NCI-H526 (cell line): ENCODE measurements at regions not wholly inside any gene's neighbourhood (a gene's known extent, or its start where the extent isn't known, plus 50 kb on each side); places are given as distances from the start of the nearest gene placed in this dataset.
A peak's percentile ranks its signal among the peaks of the same experiment; 100 is the strongest.

ENCODE experiments used
- DNase-seq, 2 experiments: peaks; one replicate each; lab custom pipeline; 2025; lab: John Stamatoyannopoulos, UW

- DNase-seq, result no peak
Measured at GRCh38 chr4:20353646-20354045, 101.9 kb downstream of the SLIT2 start.

- no peak for DNase-seq
Measured at GRCh38 chr4:20354120-20354519, 102.4 kb downstream of the SLIT2 start.

GRCh38 chr4:20356565-20356964 is 104.9 kb downstream of the SLIT2 start:
- peak; percentile 82 to 93 for DNase-seq

GRCh38 chr4:20358110-20358509 is 106.4 kb downstream of the SLIT2 start:
- DNase-seq, result no peak

GRCh38 chr4:20359692-20360091 is 108.0 kb downstream of the SLIT2 start:
- no peak for DNase-seq

- peak in 1 of 2 experiments; percentile 9 for DNase-seq
Measured at GRCh38 chr4:20362148-20362547, 110.4 kb downstream of the SLIT2 start.

- no peak for DNase-seq
Measured at GRCh38 chr4:20364969-20365368, 113.3 kb downstream of the SLIT2 start.

- no peak for DNase-seq
Measured at GRCh38 chr4:20367446-20367845, 115.7 kb downstream of the SLIT2 start.

- no peak for DNase-seq
Measured at GRCh38 chr4:20368926-20369325, 117.2 kb downstream of the SLIT2 start.

GRCh38 chr4:20370274-20370673 is 118.6 kb downstream of the SLIT2 start:
- no peak for DNase-seq

GRCh38 chr4:20376070-20376469 is 124.4 kb downstream of the SLIT2 start:
- no peak for DNase-seq

GRCh38 chr4:20378181-20378580 is 126.5 kb downstream of the SLIT2 start:
- no peak for DNase-seq

- no peak for DNase-seq
Measured at GRCh38 chr4:20381005-20381404, 129.3 kb downstream of the SLIT2 start.

GRCh38 chr4:20383283-20383682 is 131.6 kb downstream of the SLIT2 start:
- no peak for DNase-seq

GRCh38 chr4:20383969-20384368 is 132.3 kb downstream of the SLIT2 start:
- no peak for DNase-seq

- no peak for DNase-seq
Measured at GRCh38 chr4:20384456-20384855, 132.8 kb downstream of the SLIT2 start.

GRCh38 chr4:20386001-20386740 is 134.5 kb downstream of the SLIT2 start:
- DNase-seq, result no peak

GRCh38 chr4:20386906-20387305 is 135.2 kb downstream of the SLIT2 start:
- no peak for DNase-seq

GRCh38 chr4:20391198-20391597 is 139.5 kb downstream of the SLIT2 start:
- no peak for DNase-seq

- no peak for DNase-seq
Measured at GRCh38 chr4:20391912-20392311, 140.2 kb downstream of the SLIT2 start.

GRCh38 chr4:20393486-20394100 is 141.9 kb downstream of the SLIT2 start:
- DNase-seq, result no peak

GRCh38 chr4:20394512-20394911 is 142.8 kb downstream of the SLIT2 start:
- peak in 1 of 2 experiments; percentile 4 for DNase-seq

- DNase-seq, result peak; percentile 58 to 73
Measured at GRCh38 chr4:20395160-20395773, 143.6 kb downstream of the SLIT2 start.
